ENCODE measurements at regions not wholly inside any gene's neighbourhood (a gene's known extent, or its start where the extent isn't known, plus 50 kb on each side); places are given as distances from the start of the nearest gene placed in this dataset.

DNA sequence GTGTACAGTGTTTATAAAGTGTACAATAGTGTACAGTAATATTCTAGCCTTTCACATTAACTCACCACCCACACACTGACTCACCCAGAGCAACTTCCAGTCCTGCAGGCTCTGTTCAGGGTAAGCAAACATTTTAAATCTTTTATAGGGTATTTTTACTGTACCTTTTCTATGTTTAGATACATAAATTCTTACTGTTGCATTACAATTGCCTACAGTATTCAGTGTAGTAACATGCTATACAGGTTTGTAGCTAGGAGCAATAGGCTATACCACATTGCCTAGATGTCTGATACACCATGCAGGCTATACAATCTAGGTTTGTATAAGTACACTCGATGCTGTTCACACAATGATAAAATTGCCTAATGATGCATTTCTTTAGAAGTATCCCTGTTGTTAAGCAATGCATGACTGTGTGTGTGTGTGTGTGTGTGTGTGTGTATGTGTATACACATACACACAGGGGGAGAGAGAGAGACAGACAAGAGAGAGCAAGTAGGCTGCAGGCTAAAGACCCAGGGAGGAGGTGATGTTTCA, 72.5 kb upstream of the PRR23C start:
- TF ChIP-seq, protein P1, sequence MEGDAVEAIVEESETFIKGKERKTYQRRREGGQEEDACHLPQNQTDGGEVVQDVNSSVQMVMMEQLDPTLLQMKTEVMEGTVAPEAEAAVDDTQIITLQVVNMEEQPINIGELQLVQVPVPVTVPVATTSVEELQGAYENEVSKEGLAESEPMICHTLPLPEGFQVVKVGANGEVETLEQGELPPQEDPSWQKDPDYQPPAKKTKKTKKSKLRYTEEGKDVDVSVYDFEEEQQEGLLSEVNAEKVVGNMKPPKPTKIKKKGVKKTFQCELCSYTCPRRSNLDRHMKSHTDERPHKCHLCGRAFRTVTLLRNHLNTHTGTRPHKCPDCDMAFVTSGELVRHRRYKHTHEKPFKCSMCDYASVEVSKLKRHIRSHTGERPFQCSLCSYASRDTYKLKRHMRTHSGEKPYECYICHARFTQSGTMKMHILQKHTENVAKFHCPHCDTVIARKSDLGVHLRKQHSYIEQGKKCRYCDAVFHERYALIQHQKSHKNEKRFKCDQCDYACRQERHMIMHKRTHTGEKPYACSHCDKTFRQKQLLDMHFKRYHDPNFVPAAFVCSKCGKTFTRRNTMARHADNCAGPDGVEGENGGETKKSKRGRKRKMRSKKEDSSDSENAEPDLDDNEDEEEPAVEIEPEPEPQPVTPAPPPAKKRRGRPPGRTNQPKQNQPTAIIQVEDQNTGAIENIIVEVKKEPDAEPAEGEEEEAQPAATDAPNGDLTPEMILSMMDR (conservative IDR thresholded peaks at IDR 0.05): no peak
- Histone ChIP-seq H4K5ac (ENCODE audit: insufficient read length, low read depth, low read length) (no peak overlapping the region), H4K91ac (ENCODE audit: insufficient read length, low read depth, low read length) (no peak overlapping the region), H3K27ac (ENCODE audit: insufficient read length, low read depth, low read length) (no peak overlapping the region), H3K4ac (ENCODE audit: low read depth, low read length) (no peak overlapping the region), H3K79me1 (ENCODE audit: insufficient read depth, low read depth, low read length, poor library complexity, severe bottlenecking) (no peaks in the 10 kb centered on the region), H3K9me3 (ENCODE audit: control insufficient read depth, low read depth, low read length) (no peaks in the 10 kb centered on the region), H3K18ac (ENCODE audit: insufficient read length, low read depth, low read length) (no peak overlapping the region), H2AFZ (ENCODE audit: low read length) (no peak overlapping the region), H3K27me3 (ENCODE audit: insufficient read depth, low read length) (no peaks in the 10 kb centered on the region), H4K8ac (replicated peaks; ENCODE audit: insufficient read length, low read depth, low read length) (no peak overlapping the region), H3K9ac (ENCODE audit: extremely low read depth, insufficient read length, low read length) (no peak overlapping the region), H3K23me2 (ENCODE audit: insufficient read length, low read depth, low read length, poor library complexity, severe bottlenecking) (no peaks in the 10 kb centered on the region), H2BK20ac (ENCODE audit: low read depth, low read length, poor library complexity, severe bottlenecking) (no peak overlapping the region), H3K4me2 (ENCODE audit: insufficient read depth, insufficient read length, low read length) (no peak overlapping the region), H2BK120ac (ENCODE audit: low read depth, low read length, poor library complexity, severe bottlenecking) (no peak overlapping the region), H3K14ac (ENCODE audit: insufficient read depth, low read length) (no peak overlapping the region), H3K23ac (ENCODE audit: insufficient read length, low read depth, low read length) (no peak overlapping the region), H4K20me1 (ENCODE audit: control insufficient read depth, insufficient read depth, insufficient read length) (no peaks in the 10 kb centered on the region), H3K4me1 (ENCODE audit: insufficient read depth, low read length) (no peaks in the 10 kb centered on the region), H2BK15ac (ENCODE audit: low read depth, low read length) (no peak overlapping the region), H2AK5ac (ENCODE audit: insufficient read length, low read length) (no peak overlapping the region), H2BK12ac (ENCODE audit: insufficient read length, low read depth, low read length) (no peak overlapping the region), H3T11ph (ENCODE audit: low read length) (no peak overlapping the region), H2BK5ac (ENCODE audit: insufficient read length, low read length) (no peak overlapping the region), H3K79me2 (ENCODE audit: insufficient read depth, low read length) (no peaks in the 10 kb centered on the region), H3K56ac (ENCODE audit: insufficient read length, low read depth, low read length) (no peak overlapping the region)
- peaks cover 15% of the 10 kb centered on the region for H3K27me3 Mint-ChIP-seq (ENCODE audit: low read depth)
- no peaks in the 10 kb centered on the region for H3K36me3 Mint-ChIP-seq (ENCODE audit: insufficient read depth in 1 of 3, low read depth in 3 of 3)
- no peaks in the 10 kb centered on the region for H3K4me1 Mint-ChIP-seq
- no peaks in the 10 kb centered on the region for H3K9me3 Mint-ChIP-seq
- no peak overlapping the region for H3K4me3 Mint-ChIP-seq
- no peak for DNase-seq
- no peak overlapping the region; a peak in 1 of 7 replicates for H3K27ac Mint-ChIP-seq
- no CpG with 5 or more reads among the region's 1 CpG for WGBS (ENCODE audit: extremely low coverage, insufficient read length, low lambda C conversion rate)
